ENCODE measurements at regions not wholly inside any gene's neighbourhood (a gene's known extent, or its start where the extent isn't known, plus 50 kb on each side); places are given as distances from the start of the nearest gene placed in this dataset.
"Not testable (repeated sequence)": the region's sequence is repeated elsewhere in the genome, so short reads cannot be mapped to it uniquely, and the experiment has no call there.

- DNase-seq: no peak
Observed at GRCh38 chr21:28016571-28016970, 976.1 kb downstream of the LTN1 start.

- DNase-seq: not testable (repeated sequence)
Observed at GRCh38 chr21:28013123-28013522, 979.6 kb downstream of the LTN1 start.

GRCh38 chr21:28011970-28012369 lies 980.7 kb downstream of the LTN1 start:
- not testable (repeated sequence) for DNase-seq

- DNase-seq: not testable (repeated sequence)
Observed at GRCh38 chr21:28008245-28008644, 984.4 kb downstream of the LTN1 start.

- not testable (repeated sequence) for DNase-seq
Observed at GRCh38 chr21:28003627-28004026, 989.0 kb downstream of the LTN1 start.

- not testable (repeated sequence) for DNase-seq
Observed at GRCh38 chr21:27996906-27997305, 995.8 kb downstream of the LTN1 start.

- DNase-seq: not testable (repeated sequence)
Observed at GRCh38 chr21:27984663-27985325, 1007.9 kb downstream of the LTN1 start.

- not testable (repeated sequence) for DNase-seq
Observed at GRCh38 chr21:27979446-27979845, 1012.6 kb upstream of the ADAMTS5 start.

GRCh38 chr21:27975514-27975913 lies 1008.6 kb upstream of the ADAMTS5 start:
- DNase-seq: no peak

GRCh38 chr21:27974152-27974551 lies 1007.3 kb upstream of the ADAMTS5 start:
- DNase-seq: not testable (repeated sequence)

GRCh38 chr21:27968240-27968639 lies 1001.4 kb upstream of the ADAMTS5 start:
- not testable (repeated sequence) for DNase-seq

- DNase-seq: no peak
Observed at GRCh38 chr21:27954543-27955165, 987.8 kb upstream of the ADAMTS5 start.

GRCh38 chr21:27953340-27954045 lies 986.6 kb upstream of the ADAMTS5 start:
- no peak for DNase-seq

GRCh38 chr21:27949093-27949492 lies 982.2 kb upstream of the ADAMTS5 start:
- DNase-seq: not testable (repeated sequence)

GRCh38 chr21:27930108-27930767 lies 963.4 kb upstream of the ADAMTS5 start:
- not testable (repeated sequence) for DNase-seq

- DNase-seq: not testable (repeated sequence)
Observed at GRCh38 chr21:27929179-27929578, 962.3 kb upstream of the ADAMTS5 start.

- not testable (repeated sequence) for DNase-seq
Observed at GRCh38 chr21:27928534-27929115, 961.7 kb upstream of the ADAMTS5 start.

GRCh38 chr21:27921421-27921820 lies 954.5 kb upstream of the ADAMTS5 start:
- not testable (repeated sequence) for DNase-seq

- DNase-seq: not testable (repeated sequence)
Observed at GRCh38 chr21:27917966-27918365, 951.1 kb upstream of the ADAMTS5 start.

GRCh38 chr21:27916326-27916725 lies 949.4 kb upstream of the ADAMTS5 start:
- DNase-seq: not testable (repeated sequence)

- DNase-seq: not testable (repeated sequence)
Observed at GRCh38 chr21:27912133-27912532, 945.2 kb upstream of the ADAMTS5 start.
